ENCODE measurements at regions not wholly inside any gene's neighbourhood (a gene's known extent, or its start where the extent isn't known, plus 50 kb on each side); places are given as distances from the start of the nearest gene placed in this dataset.

GRCh38 chr20:6530254-6530653, 237.2 kb upstream of the BMP2 start:
- intact Hi-C loops (cut with DNase I; ENCODE audit: low total_unique reads), result no loop called here

GRCh38 chr20:6525447-6526303, 241.8 kb upstream of the BMP2 start:
- no peaks in the 10 kb centered on the region for H3K36me3 ChIP-seq
- H3K4me3 ChIP-seq, result no peak overlapping the region
- WGBS, 5 donors, result 69 to 86% (median 73%) methylated on average over 6 of the region's 6 CpGs
- H3K9me3 ChIP-seq, result peaks cover 0 to 31% (median 20%) of the 10 kb centered on the region in 4 donors
- no peak for DNase-seq
- H3K27me3 ChIP-seq, result no peaks in the 10 kb centered on the region
- intact Hi-C loops (cut with DNase I; ENCODE audit: low total_unique reads), result no loop called here
- no peak overlapping the region for H3K27ac ChIP-seq
- TF ChIP-seq EP300 (IDR thresholded peaks at IDR 0.05), result no peak
- no peak for TF ChIP-seq POLR2A (IDR thresholded peaks at IDR 0.05)
- no peak for TF ChIP-seq CTCF (IDR thresholded peaks at IDR 0.05)
- no peak for TF ChIP-seq POLR2AphosphoS5 (IDR thresholded peaks at IDR 0.05)
- H3K4me1 ChIP-seq, result no peaks in the 10 kb centered on the region

More at GRCh38 chr20:6530254-6530653, 237.2 kb upstream of the BMP2 start:
- Histone ChIP-seq H3K9me3 (peaks cover 0 to 8% (median 3%) of the 10 kb centered on the region in 4 donors), H3K36me3 (no peaks in the 10 kb centered on the region), H3K4me3 (no peak overlapping the region), H3K4me1 (peaks cover 0 to 13% (median 2%) of the 10 kb centered on the region in 4 donors), H3K27ac (no peak overlapping the region), H3K27me3 (no peaks in the 10 kb centered on the region)
- DNase-seq, result no peak
- TF ChIP-seq POLR2AphosphoS5 (IDR thresholded peaks at IDR 0.05) (no peak), CTCF (IDR thresholded peaks at IDR 0.05) (no peak), EP300 (IDR thresholded peaks at IDR 0.05) (no peak), POLR2A (IDR thresholded peaks at IDR 0.05) (no peak)

- WGBS, 5 donors, result 90 to 94% (median 92%) methylated on average over 3 of the region's 3 CpGs
Measured at GRCh38 chr20:6524305-6524704, 243.2 kb upstream of the BMP2 start.

GRCh38 chr20:6519556-6519955, 247.9 kb upstream of the BMP2 start:
- Histone ChIP-seq H3K27me3 (no peaks in the 10 kb centered on the region), H3K4me1 (no peaks in the 10 kb centered on the region), H3K36me3 (no peaks in the 10 kb centered on the region), H3K27ac (no peak overlapping the region), H3K9me3 (peaks cover 0 to 20% (median 14%) of the 10 kb centered on the region in 4 donors), H3K4me3 (no peak overlapping the region)
- DNase-seq, result no peak
- intact Hi-C loops (cut with DNase I; ENCODE audit: low total_unique reads), result no loop called here
- no peak for TF ChIP-seq CTCF (IDR thresholded peaks at IDR 0.05)
- no peak for TF ChIP-seq EP300 (IDR thresholded peaks at IDR 0.05)
- TF ChIP-seq POLR2AphosphoS5 (IDR thresholded peaks at IDR 0.05), result no peak
- TF ChIP-seq POLR2A (IDR thresholded peaks at IDR 0.05), result no peak
- 41 to 71% (median 66%) methylated on average over 1 of the region's 1 CpG for WGBS, 5 donors

More at GRCh38 chr20:6524305-6524704, 243.2 kb upstream of the BMP2 start:
- H3K4me3 ChIP-seq, result no peak overlapping the region
- no peak overlapping the region for H3K27ac ChIP-seq
- TF ChIP-seq POLR2A (IDR thresholded peaks at IDR 0.05) (no peak), POLR2AphosphoS5 (IDR thresholded peaks at IDR 0.05) (no peak), EP300 (IDR thresholded peaks at IDR 0.05) (no peak), CTCF (IDR thresholded peaks at IDR 0.05) (no peak)
- H3K27me3 ChIP-seq, result no peaks in the 10 kb centered on the region
- intact Hi-C loops (cut with DNase I; ENCODE audit: low total_unique reads), result no loop called here
- H3K9me3 ChIP-seq, result peaks cover 0 to 32% (median 21%) of the 10 kb centered on the region in 4 donors
- no peak for DNase-seq
- H3K36me3 ChIP-seq, result no peaks in the 10 kb centered on the region
- H3K4me1 ChIP-seq, result no peaks in the 10 kb centered on the region
